Gastroesophageal sphincter (tissue), 3 donors: ENCODE measurements at regions not wholly inside any gene's neighbourhood (a gene's known extent, or its start where the extent isn't known, plus 50 kb on each side); places are given as distances from the start of the nearest gene placed in this dataset.

Experiments
- CTCF ChIP-seq, 4 experiments: fragments of 200-600 bp in 2 of 4; fragments of 450-650 bp in 2 of 4; sonication (generic) in 1 of 4; IDR thresholded peaks; one replicate each; pipeline ENCODE4 v1.5.1; 2017 to 2019; ENCODE audit warnings: antibody characterized with exemption in 4 of 4, mild to moderate bottlenecking in 2 of 4, moderate library complexity in 2 of 4
- EP300 ChIP-seq: sonication (generic); formaldehyde crosslinking; IDR thresholded peaks from one replicate; pipeline ENCODE4 v1.6.1; 2017; ENCODE audit warnings: antibody characterized with exemption, mild to moderate bottlenecking
- POLR2A ChIP-seq, 2 donors: fragments of 450-650 bp; IDR thresholded peaks; one replicate each; pipeline ENCODE4 v1.6.1; 2017; ENCODE audit warnings: antibody characterized with exemption in 2 of 2, mild to moderate bottlenecking in 2 of 2, moderate library complexity in 1 of 2
- POLR2AphosphoS5 ChIP-seq: sonication (generic); formaldehyde crosslinking; IDR thresholded peaks from one replicate; pipeline ENCODE4 v1.6.1; 2017; ENCODE audit warnings: antibody characterized with exemption

- TF ChIP-seq POLR2A (IDR thresholded peaks at IDR 0.05) (no peak), CTCF (IDR thresholded peaks at IDR 0.05) (no peak), POLR2AphosphoS5 (no peak), EP300 (no peak)
Observed at GRCh38 chr6:8201679-8202078, 99.3 kb upstream of the EEF1E1 start.
